ENCODE measurements at regions not wholly inside any gene's neighbourhood (a gene's known extent, or its start where the extent isn't known, plus 50 kb on each side); places are given as distances from the start of the nearest gene placed in this dataset.

DNA sequence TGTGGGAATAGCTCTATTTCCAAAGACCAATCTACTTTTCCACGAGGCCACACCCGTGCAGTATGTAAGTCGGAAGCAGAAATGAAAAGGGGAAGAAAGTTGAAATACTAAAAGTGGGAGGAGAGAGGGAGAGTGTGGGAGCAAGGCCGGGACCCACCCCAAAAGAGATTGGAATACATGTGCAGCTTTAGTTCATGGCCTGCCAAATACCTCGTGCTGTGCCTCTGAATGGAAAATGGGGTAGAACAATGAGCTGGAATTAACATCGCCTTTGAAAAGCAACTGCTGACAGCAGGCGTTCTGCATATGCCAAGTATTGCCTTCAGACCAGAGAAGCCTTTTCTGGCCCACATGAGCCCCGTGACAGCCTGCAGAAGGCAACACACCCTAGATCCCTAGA is 155.6 kb downstream of the CD83 start:
- TF ChIP-seq, protein P1, sequence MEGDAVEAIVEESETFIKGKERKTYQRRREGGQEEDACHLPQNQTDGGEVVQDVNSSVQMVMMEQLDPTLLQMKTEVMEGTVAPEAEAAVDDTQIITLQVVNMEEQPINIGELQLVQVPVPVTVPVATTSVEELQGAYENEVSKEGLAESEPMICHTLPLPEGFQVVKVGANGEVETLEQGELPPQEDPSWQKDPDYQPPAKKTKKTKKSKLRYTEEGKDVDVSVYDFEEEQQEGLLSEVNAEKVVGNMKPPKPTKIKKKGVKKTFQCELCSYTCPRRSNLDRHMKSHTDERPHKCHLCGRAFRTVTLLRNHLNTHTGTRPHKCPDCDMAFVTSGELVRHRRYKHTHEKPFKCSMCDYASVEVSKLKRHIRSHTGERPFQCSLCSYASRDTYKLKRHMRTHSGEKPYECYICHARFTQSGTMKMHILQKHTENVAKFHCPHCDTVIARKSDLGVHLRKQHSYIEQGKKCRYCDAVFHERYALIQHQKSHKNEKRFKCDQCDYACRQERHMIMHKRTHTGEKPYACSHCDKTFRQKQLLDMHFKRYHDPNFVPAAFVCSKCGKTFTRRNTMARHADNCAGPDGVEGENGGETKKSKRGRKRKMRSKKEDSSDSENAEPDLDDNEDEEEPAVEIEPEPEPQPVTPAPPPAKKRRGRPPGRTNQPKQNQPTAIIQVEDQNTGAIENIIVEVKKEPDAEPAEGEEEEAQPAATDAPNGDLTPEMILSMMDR (IDR thresholded peaks at IDR 0.05), result no peak
- no peak for TF ChIP-seq POLR2A (IDR thresholded peaks at IDR 0.05)
- no peak for TF ChIP-seq EP300 (IDR thresholded peaks at IDR 0.05)
